NCI-H2227 treated with DMSO at 0.1 percent for 48 hours (cell line): ENCODE measurements at regions not wholly inside any gene's neighbourhood (a gene's known extent, or its start where the extent isn't known, plus 50 kb on each side); places are given as distances from the start of the nearest gene placed in this dataset.

Source experiments
- DNase-seq: peaks from one replicate; lab custom pipeline; 2025; lab: John Stamatoyannopoulos, UW

GRCh38 chr15:46647046-46647445 is 1012.2 kb downstream of the SQOR start:
- DNase-seq, result no peak

GRCh38 chr15:46652266-46652665 is 1017.4 kb downstream of the SQOR start:
- no peak for DNase-seq

- no peak for DNase-seq
Observed at GRCh38 chr15:46654993-46655392, 1020.2 kb downstream of the SQOR start.

- no peak for DNase-seq
Observed at GRCh38 chr15:46660096-46660842, 1025.4 kb downstream of the SQOR start.

- no peak for DNase-seq
Observed at GRCh38 chr15:46670258-46670657, 1035.4 kb downstream of the SQOR start.

GRCh38 chr15:46671336-46671735 is 1036.5 kb downstream of the SQOR start:
- no peak for DNase-seq

- DNase-seq, result no peak
Observed at GRCh38 chr15:46672041-46672440, 1037.2 kb downstream of the SQOR start.

- no peak for DNase-seq
Observed at GRCh38 chr15:46676233-46677206, 1040.8 kb upstream of the SEMA6D start.

- DNase-seq, result no peak
Observed at GRCh38 chr15:46677491-46677890, 1039.8 kb upstream of the SEMA6D start.

- no peak for DNase-seq
Observed at GRCh38 chr15:46681901-46682300, 1035.4 kb upstream of the SEMA6D start.

GRCh38 chr15:46682969-46683791 is 1034.1 kb upstream of the SEMA6D start:
- no peak for DNase-seq

- DNase-seq, result no peak
Observed at GRCh38 chr15:46685096-46685495, 1032.2 kb upstream of the SEMA6D start.

- DNase-seq, result no peak
Observed at GRCh38 chr15:46685681-46686080, 1031.6 kb upstream of the SEMA6D start.

- DNase-seq, result no peak
Observed at GRCh38 chr15:46696281-46696680, 1021.0 kb upstream of the SEMA6D start.

- no peak for DNase-seq
Observed at GRCh38 chr15:46701346-46701745, 1016.0 kb upstream of the SEMA6D start.

GRCh38 chr15:46701896-46702295 is 1015.4 kb upstream of the SEMA6D start:
- DNase-seq, result no peak

- no peak for DNase-seq
Observed at GRCh38 chr15:46703020-46703861, 1014.1 kb upstream of the SEMA6D start.

- no peak for DNase-seq
Observed at GRCh38 chr15:46703871-46704637, 1013.3 kb upstream of the SEMA6D start.

GRCh38 chr15:46707452-46707851 is 1009.9 kb upstream of the SEMA6D start:
- no peak for DNase-seq

GRCh38 chr15:46708226-46708625 is 1009.1 kb upstream of the SEMA6D start:
- no peak for DNase-seq
